ENCODE measurements at regions not wholly inside any gene's neighbourhood (a gene's known extent, or its start where the extent isn't known, plus 50 kb on each side); places are given as distances from the start of the nearest gene placed in this dataset.

DNA sequence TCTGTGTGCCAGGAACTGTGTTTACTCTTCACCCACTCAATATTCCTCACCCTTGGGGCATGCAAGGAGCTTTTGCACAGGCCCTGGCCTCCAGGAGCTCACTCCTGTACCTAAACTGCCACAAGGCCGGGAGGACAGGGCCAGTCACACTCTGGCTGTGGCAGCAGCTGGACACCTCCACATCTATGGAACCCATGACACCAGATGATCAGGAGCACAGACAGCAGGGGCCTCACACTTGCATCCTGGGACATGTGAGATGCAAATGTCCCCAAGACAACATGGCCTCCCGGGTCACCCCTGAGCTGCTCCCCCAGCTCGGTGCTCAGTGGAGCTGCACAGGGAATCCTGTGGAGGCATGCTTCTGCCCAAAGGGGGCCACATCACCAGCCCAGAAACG, 61.8 kb upstream of the SLC66A3 start:
- TF ChIP-seq POLR2AphosphoS5 (IDR thresholded peaks at IDR 0.05; ENCODE audit: low read depth) = no peak
- TF ChIP-seq CTCF (conservative IDR thresholded peaks at IDR 0.05; ENCODE audit: low read depth in 2 of 2) = no peak

Measured in GM23338 (cell line).